Neural cell (in vitro differentiated cells): ENCODE measurements at regions not wholly inside any gene's neighbourhood (a gene's known extent, or its start where the extent isn't known, plus 50 kb on each side); places are given as distances from the start of the nearest gene placed in this dataset.

Experiments used
- CTCF ChIP-seq: fragments of 450-650 bp; IDR thresholded peaks from 2 replicates; pipeline ENCODE4 v1.5.1; 2014; ENCODE audit warnings: antibody characterized with exemption, mild to moderate bottlenecking, moderate library complexity; ENCODE audit not compliant: poor library complexity, severe bottlenecking
- MXI1 ChIP-seq: fragments of 450-650 bp; conservative IDR thresholded peaks from 2 replicates; pipeline ENCODE4 v1.6.1; 2014; ENCODE audit warnings: antibody characterized with exemption, mild to moderate bottlenecking; ENCODE audit not compliant: poor library complexity, severe bottlenecking

GRCh38 chr9:11537566-11537965 is 924.8 kb upstream of the PTPRD start:
- TF ChIP-seq CTCF (no peak), MXI1 (no peak)
